ENCODE measurements at regions not wholly inside any gene's neighbourhood (a gene's known extent, or its start where the extent isn't known, plus 50 kb on each side); places are given as distances from the start of the nearest gene placed in this dataset.
"Not testable (repeated sequence)": the region's sequence is repeated elsewhere in the genome, so short reads cannot be mapped to it uniquely, and the experiment has no call there.

DNA sequence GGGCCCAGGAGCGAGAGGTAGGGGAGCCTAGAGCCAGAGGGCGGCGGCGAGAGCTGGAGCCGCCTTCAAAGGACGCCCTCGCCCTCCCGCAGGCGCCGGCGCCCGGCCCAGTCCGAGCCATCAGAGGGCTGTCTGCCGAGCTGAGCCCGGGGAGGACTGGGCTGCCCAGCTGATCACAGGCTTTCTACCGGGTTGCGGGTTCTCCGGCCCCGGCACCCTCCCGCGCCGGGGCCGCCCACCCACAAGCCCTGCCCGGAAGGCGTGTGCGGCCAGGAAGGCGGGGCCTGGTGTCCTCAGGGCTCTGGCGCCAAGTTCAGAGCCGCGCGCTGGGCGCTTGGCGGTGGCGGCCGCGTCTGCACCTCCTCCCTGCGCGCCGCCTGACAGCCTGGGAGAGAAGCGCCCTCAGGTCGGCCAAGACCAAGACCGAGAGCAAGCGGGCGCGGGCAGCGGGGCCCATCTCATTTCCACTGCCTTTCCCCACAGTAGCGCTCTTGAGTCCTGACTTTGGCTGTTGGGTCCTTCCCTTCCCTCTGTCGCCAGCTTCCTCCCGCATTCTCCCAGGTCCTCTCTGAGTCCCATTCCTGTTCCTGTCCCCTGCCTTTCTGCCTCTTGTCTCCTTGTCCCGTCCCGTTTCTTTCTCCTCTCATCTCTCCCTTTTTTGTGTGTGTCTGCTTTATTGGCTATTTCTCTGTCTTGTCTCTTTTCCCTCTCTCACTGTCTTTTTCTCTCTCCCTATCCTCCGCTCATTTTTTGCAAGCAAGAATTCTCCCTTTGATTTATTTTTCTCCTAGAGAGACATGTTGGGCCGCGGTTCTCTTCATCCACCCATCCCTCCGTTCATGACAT, 60.6 kb upstream of the MSMB start:
- FAIRE-seq = no peak
- peak; percentile 21 for DNase-seq (ENCODE audit: insufficient read length, low spot score)
- TF ChIP-seq, protein P1, sequence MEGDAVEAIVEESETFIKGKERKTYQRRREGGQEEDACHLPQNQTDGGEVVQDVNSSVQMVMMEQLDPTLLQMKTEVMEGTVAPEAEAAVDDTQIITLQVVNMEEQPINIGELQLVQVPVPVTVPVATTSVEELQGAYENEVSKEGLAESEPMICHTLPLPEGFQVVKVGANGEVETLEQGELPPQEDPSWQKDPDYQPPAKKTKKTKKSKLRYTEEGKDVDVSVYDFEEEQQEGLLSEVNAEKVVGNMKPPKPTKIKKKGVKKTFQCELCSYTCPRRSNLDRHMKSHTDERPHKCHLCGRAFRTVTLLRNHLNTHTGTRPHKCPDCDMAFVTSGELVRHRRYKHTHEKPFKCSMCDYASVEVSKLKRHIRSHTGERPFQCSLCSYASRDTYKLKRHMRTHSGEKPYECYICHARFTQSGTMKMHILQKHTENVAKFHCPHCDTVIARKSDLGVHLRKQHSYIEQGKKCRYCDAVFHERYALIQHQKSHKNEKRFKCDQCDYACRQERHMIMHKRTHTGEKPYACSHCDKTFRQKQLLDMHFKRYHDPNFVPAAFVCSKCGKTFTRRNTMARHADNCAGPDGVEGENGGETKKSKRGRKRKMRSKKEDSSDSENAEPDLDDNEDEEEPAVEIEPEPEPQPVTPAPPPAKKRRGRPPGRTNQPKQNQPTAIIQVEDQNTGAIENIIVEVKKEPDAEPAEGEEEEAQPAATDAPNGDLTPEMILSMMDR (IDR thresholded peaks at IDR 0.05; ENCODE audit: insufficient read depth, missing control alignments) = no peak

DNA sequence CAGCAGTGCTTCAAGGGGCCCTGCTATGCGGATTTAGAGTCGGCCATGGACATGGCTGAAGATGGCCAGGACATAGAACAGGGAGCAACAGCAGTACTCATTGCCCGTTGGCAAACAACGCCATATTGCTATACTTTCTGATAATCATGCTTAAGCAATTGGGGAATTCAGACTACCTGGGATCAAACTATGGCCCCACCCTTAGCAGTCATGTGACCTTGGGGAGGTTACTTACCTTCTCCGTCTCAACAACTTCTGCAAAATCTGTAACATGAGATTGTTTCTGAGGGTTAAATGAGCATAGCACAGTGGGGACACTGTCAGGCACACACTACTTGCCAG, 62.1 kb upstream of the MSMB start:
- not testable (repeated sequence) for DNase-seq (ENCODE audit: insufficient read length, low spot score); FAIRE-seq

DNA sequence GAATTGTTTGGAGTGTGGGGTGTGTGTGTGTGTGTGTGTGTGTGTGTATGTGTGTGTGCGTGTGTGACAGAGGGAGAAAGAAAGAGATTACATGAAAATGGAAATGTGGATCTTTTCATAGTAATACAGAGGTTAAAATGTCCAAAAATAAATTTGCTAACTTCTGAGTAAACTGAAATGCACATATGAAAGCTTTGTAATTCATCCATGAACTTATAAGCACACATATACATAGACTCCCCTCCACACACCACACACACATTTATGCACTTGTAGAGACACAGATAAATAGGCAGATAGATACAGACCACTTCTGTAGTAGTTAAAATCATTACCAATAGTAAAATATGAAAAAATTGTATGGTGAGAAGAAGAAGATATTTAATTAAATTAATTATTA, 108.2 kb upstream of the MSMB start:
- DNase-seq (ENCODE audit: insufficient read length, low spot score) = not testable (repeated sequence)

DNA sequence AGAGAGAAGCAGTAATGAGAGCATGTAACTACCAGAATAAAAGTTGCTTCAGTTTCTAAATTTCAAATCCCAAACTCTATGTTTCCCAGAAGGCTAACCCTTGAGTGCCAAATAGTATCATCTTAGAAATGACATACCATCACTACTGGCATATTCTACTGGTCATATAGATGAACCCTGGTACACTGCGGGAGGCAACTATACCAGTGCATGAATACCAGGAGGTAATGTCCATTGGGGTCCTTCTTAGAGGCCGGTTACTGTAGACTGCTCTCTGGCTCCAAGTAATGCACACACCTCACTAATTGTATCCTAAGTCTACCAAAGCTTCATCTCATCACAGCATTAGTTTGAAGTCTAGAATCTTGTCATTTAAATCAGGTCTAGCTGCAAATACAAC, 108.6 kb upstream of the MSMB start:
- not testable (repeated sequence) for FAIRE-seq; DNase-seq (ENCODE audit: insufficient read length, low spot score)

More for the DNA sequence above, 108.2 kb upstream of the MSMB start:
- FAIRE-seq = not testable (repeated sequence)

DNA sequence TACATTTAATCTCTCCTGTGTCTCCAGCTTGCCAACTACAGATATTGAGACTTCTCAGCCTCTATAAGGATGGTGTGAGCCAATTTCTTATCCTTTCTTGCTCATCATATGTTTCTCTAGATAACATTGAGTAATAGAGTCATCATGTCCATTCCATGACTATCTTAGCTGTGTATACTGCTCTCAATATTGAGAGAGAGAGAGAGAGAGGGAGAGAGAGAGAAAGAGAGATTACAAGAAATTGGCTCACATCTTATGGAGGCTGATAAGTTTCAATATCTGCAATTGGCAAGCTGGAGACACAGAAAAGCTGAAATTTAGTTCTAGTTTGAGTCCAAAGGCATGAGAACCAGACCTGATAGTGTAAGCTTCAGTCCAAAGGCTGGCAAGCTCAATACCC, 110.8 kb upstream of the MSMB start:
- not testable (repeated sequence) for DNase-seq (ENCODE audit: insufficient read length, low spot score); FAIRE-seq

DNA sequence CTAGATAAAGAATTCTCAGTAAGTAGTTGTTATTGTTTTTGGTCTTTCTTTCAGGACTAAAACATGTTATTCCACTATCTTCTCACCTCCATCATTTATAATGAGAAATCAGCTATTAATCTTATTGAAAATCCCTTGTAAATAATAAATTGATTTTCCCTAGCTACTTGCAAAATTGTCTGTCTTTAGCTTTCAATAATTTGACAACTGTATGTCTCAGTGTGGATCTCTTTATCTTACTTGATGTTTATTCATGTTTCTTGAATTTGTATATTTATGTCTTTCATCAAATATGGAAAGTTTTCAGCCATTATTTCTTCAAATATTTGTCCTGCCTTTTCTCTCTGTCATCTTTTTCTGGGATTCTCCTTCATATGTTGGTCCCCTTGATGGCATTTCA, 117.1 kb upstream of the ANTXRL start:
- DNase-seq (ENCODE audit: insufficient read length, low spot score) (no peak), FAIRE-seq (no peak)
- TF ChIP-seq, protein P1 (IDR thresholded peaks at IDR 0.05; ENCODE audit: insufficient read depth, missing control alignments) = no peak

DNA sequence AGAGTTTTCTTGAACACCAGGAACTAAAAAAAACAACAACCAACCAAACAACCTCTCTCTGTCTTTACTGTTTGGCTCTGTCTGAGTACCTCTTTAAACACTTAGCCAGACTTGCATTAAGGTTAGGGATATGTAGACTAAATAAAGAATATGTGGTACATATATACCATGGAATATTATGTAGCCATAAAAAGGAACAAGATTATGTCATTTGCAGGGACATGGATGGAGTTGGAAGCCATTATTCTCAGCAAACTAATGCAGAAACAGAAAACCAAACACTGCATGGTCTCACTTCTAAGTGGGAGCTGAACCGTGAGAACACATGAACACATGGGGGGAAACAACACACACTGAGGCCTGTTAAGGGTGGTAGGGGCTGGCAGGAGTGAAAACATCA, 116.0 kb upstream of the ANTXRL start:
- TF ChIP-seq, protein P1 (IDR thresholded peaks at IDR 0.05; ENCODE audit: insufficient read depth, missing control alignments) = no peak
- DNase-seq (ENCODE audit: insufficient read length, low spot score) (no peak), FAIRE-seq (no peak)

DNA sequence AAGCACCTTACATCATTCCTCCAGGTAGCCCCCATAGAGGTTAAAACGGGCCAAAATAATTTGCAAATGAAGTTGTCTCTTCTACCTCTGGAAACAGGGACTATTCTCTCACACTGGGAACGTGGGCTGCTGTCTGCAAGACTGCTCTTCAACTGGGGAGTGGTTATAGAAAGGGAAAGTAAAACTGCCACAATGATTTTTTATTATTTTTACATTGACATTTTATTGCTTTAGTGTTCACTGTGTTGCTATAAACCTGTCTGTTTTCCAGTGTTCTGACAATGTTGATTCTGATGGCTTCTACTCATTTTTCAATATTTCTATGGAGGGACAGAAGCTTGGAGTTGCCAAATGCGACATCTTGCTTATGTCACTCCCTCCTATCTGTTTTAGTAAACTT, 115.1 kb upstream of the ANTXRL start:
- FAIRE-seq (no peak), DNase-seq (ENCODE audit: insufficient read length, low spot score) (no peak)
- TF ChIP-seq, protein P1 (IDR thresholded peaks at IDR 0.05; ENCODE audit: insufficient read depth, missing control alignments) = no peak

DNA sequence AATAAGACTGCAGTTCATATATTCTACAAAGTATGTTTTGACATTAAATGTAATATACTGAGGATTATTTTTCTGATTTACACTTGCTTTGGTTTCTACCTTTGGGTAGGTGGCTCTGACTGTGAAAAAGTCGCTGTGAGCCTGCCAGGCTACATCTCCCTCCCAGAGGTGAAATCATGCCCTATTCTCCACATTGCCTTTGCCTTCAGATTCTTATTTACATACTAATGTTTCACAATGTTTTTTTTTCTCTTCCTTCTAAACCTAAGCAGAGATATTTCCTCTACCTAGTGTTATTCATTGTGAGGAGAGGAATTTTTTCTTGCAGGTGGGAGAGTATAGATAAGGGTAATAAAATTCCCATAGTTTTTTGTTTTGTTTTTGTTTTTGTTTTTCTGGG, 111.5 kb upstream of the ANTXRL start:
- FAIRE-seq (no peak), DNase-seq (ENCODE audit: insufficient read length, low spot score) (no peak)
- TF ChIP-seq, protein P1 (IDR thresholded peaks at IDR 0.05; ENCODE audit: insufficient read depth, missing control alignments) = no peak
